PC-9 (cell line): ENCODE measurements at regions not wholly inside any gene's neighbourhood (a gene's known extent, or its start where the extent isn't known, plus 50 kb on each side); places are given as distances from the start of the nearest gene placed in this dataset.

Experiments used
- BruUV-seq: library from RNA; stranded (reverse); fragments of 400-500 nt; replicated peaks from 2 replicates; lab custom pipeline; 2021; lab: Mats Ljungman, UMichigan
- CTCF ChIA-PET: fragments of 300-600 bp; sonication (Branson Sonifier 250); formaldehyde crosslinking; loops from one replicate; lab custom pipeline; 2022; ENCODE audit warnings: antibody characterized with exemption; lab: Charles Lee
- POLR2A ChIA-PET: fragments of 300-600 bp; sonication (Branson Sonifier 250); formaldehyde crosslinking; loops from one replicate; lab custom pipeline; 2022; ENCODE audit warnings: antibody characterized with exemption; ENCODE audit not compliant: unreplicated experiment; lab: Charles Lee
- DNase-seq, 2 experiments: peaks; one replicate each; pipeline versions ENCODE4 v3.0.0 to v3.0.0-alpha.2; 2015 to 2022; ENCODE audit warnings: mixed read lengths in 1 of 2
- H2AFZ ChIP-seq: fragments of 200-600 bp; sonication (generic); 2 replicates; pipeline ENCODE4 v1.8.1; 2017; ENCODE audit warnings: antibody characterized with exemption
- H3F3A ChIP-seq: fragments of 200-600 bp; sonication (generic); 2 replicates; pipeline ENCODE4 v1.8.1; 2017; ENCODE audit warnings: antibody characterized with exemption, mild to moderate bottlenecking, low read depth; ENCODE audit not compliant: insufficient read depth
- H3K27ac ChIP-seq: fragments of 200-600 bp; sonication (generic); 2 replicates; pipeline ENCODE4 v1.6.1; 2016; ENCODE audit warnings: mixed run types
- H3K27me3 ChIP-seq: fragments of 200-600 bp; sonication (generic); 2 replicates; pipeline ENCODE4 v1.6.1; 2016; ENCODE audit warnings: low read depth, mixed run types; ENCODE audit not compliant: insufficient read depth
- H3K36me3 ChIP-seq: fragments of 200-600 bp; sonication (generic); 2 replicates; pipeline ENCODE4 v1.6.1; 2016; ENCODE audit warnings: low read depth, mixed run types
- H3K4me1 ChIP-seq: fragments of 200-600 bp; sonication (generic); replicated peaks from 2 replicates; pipeline ENCODE4 v1.6.1; 2016; ENCODE audit warnings: mixed run types; ENCODE audit not compliant: insufficient read depth
- H3K4me2 ChIP-seq: fragments of 200-600 bp; sonication (generic); 2 replicates; pipeline ENCODE4 v1.6.1; 2017; ENCODE audit warnings: mixed run types
- H3K4me3 ChIP-seq: fragments of 200-600 bp; sonication (generic); 2 replicates; pipeline ENCODE4 v1.6.1; 2016; ENCODE audit warnings: mixed run types
- H3K79me2 ChIP-seq: fragments of 200-600 bp; sonication (generic); 2 replicates; pipeline ENCODE4 v1.6.1; 2017; ENCODE audit warnings: low read depth, mixed run types
- H3K9me2 ChIP-seq: fragments of 200-600 bp; sonication (generic); 2 replicates; pipeline ENCODE4 v1.8.1; 2017; ENCODE audit warnings: mild to moderate bottlenecking; ENCODE audit not compliant: insufficient read depth
- H3K9me3 ChIP-seq: fragments of 200-600 bp; sonication (generic); 2 replicates; pipeline ENCODE4 v1.8.1; 2016; ENCODE audit warnings: low read depth; ENCODE audit not compliant: insufficient read depth
- H4K20me1 ChIP-seq: fragments of 200-600 bp; sonication (generic); 2 replicates; pipeline ENCODE4 v1.8.1; 2017; ENCODE audit not compliant: insufficient read depth
- CTCF ChIP-seq: fragments of 200-600 bp; sonication (generic); conservative IDR thresholded peaks from 2 replicates; pipeline ENCODE4 v1.6.1; 2017; ENCODE audit warnings: mixed run types, antibody characterized with exemption, mild to moderate bottlenecking, moderate library complexity
- EZH2 ChIP-seq: fragments of 200-600 bp; sonication (generic); IDR thresholded peaks from 2 replicates; pipeline ENCODE4 v1.8.0; 2017; ENCODE audit warnings: antibody characterized with exemption, low read depth
- intact Hi-C: fragments of 100-400 bp; cut with micrococcal nuclease; formaldehyde crosslinking; loops from one replicate; pipeline ENCODE4 v1.10.0; 2022; ENCODE audit not compliant: unreplicated experiment

GRCh38 chr7:42478717-42479116 is 241.7 kb upstream of the GLI3 start:
- no peaks in the 10 kb centered on the region for H3K79me2 ChIP-seq
- H3K27ac ChIP-seq = no peak overlapping the region
- H3K4me1 ChIP-seq = no peaks in the 10 kb centered on the region
- CTCF ChIA-PET = no interaction called here
- BruUV-seq = no TSS peak
- POLR2A ChIA-PET = no interaction called here
- H3F3A ChIP-seq = no peaks in the 10 kb centered on the region
- no peaks in the 10 kb centered on the region for H3K9me3 ChIP-seq
- no peaks in the 10 kb centered on the region for H3K36me3 ChIP-seq
- no peaks in the 10 kb centered on the region for H4K20me1 ChIP-seq
- intact Hi-C loops = no loop called here
- no peak overlapping the region for H3K4me3 ChIP-seq
- H3K4me2 ChIP-seq = no peak overlapping the region
- DNase-seq = no peak
- H3K9me2 ChIP-seq = peaks cover 3% of the 10 kb centered on the region; the same call in 1 of the 2 replicates
- TF ChIP-seq CTCF (no peak), EZH2 (no peak)
- H3K27me3 ChIP-seq = peaks cover 46% of the 10 kb centered on the region
- no peak overlapping the region for H2AFZ ChIP-seq

- H4K20me1 ChIP-seq = no peaks in the 10 kb centered on the region
- ChIA-PET CTCF (no interaction called here), POLR2A (no interaction called here)
- no peak for DNase-seq
- TF ChIP-seq CTCF (no peak), EZH2 (no peak)
- no TSS peak for BruUV-seq
- H2AFZ ChIP-seq = no peak overlapping the region
- no peak overlapping the region for H3K4me3 ChIP-seq
- no peak overlapping the region for H3K27ac ChIP-seq
- no peaks in the 10 kb centered on the region for H3K9me3 ChIP-seq
- H3K27me3 ChIP-seq = peaks cover 59% of the 10 kb centered on the region
- H3K4me1 ChIP-seq = no peaks in the 10 kb centered on the region
- no peak overlapping the region for H3K4me2 ChIP-seq
- no peaks in the 10 kb centered on the region for H3K79me2 ChIP-seq
- H3F3A ChIP-seq = no peaks in the 10 kb centered on the region
- peaks cover 7% of the 10 kb centered on the region; the same call in 1 of the 2 replicates for H3K9me2 ChIP-seq
- intact Hi-C loops = no loop called here
- no peaks in the 10 kb centered on the region for H3K36me3 ChIP-seq
Observed at GRCh38 chr7:42476255-42476654, 239.2 kb upstream of the GLI3 start.

- Histone ChIP-seq H3K79me2 (no peaks in the 10 kb centered on the region), H3K36me3 (no peaks in the 10 kb centered on the region), H3F3A (no peaks in the 10 kb centered on the region), H4K20me1 (no peaks in the 10 kb centered on the region), H3K9me2 (peaks cover 7% of the 10 kb centered on the region; the same call in 1 of the 2 replicates), H3K27me3 (peaks cover 52% of the 10 kb centered on the region), H3K4me2 (no peak overlapping the region), H3K4me3 (no peak overlapping the region), H3K9me3 (no peaks in the 10 kb centered on the region), H3K27ac (no peak overlapping the region), H3K4me1 (no peaks in the 10 kb centered on the region), H2AFZ (no peak overlapping the region)
- no peak for DNase-seq
- ChIA-PET CTCF (no interaction called here), POLR2A (no interaction called here)
- no TSS peak for BruUV-seq
- intact Hi-C loops = no loop called here
- TF ChIP-seq EZH2 = no peak
- TF ChIP-seq CTCF = no peak
Observed at GRCh38 chr7:42475082-42475481, 238.1 kb upstream of the GLI3 start.
